BE2C (cell line): ENCODE measurements at regions not wholly inside any gene's neighbourhood (a gene's known extent, or its start where the extent isn't known, plus 50 kb on each side); places are given as distances from the start of the nearest gene placed in this dataset.

ENCODE experiments used
- DNase-seq: peaks from one replicate; pipeline ENCODE4 v3.0.0-alpha.2; 2020
- H3K27me3 ChIP-seq: fragments of 250-450 bp; sonication (Bioruptor Pico); 2 replicates; pipeline ENCODE4 v1.5.1; 2020; ENCODE audit warnings: mild to moderate bottlenecking
- H3K36me3 ChIP-seq: fragments of 250-450 bp; sonication (Bioruptor Pico); 2 replicates; pipeline ENCODE4 v1.5.1; 2020; ENCODE audit warnings: mild to moderate bottlenecking
- H3K4me1 ChIP-seq: fragments of 250-450 bp; sonication (Bioruptor Pico); 2 replicates; pipeline ENCODE4 v1.5.1; 2020
- H3K4me3 ChIP-seq: 2 replicates; pipeline ENCODE4 v1.5.1; 2011; ENCODE audit warnings: low read depth, low read length
- H3K9me3 ChIP-seq: fragments of 250-450 bp; sonication (Bioruptor Pico); 2 replicates; pipeline ENCODE4 v1.5.1; 2020
- TF ChIP-seq, protein P1 (sequence below): IDR thresholded peaks from 2 replicates; pipeline ENCODE4 v1.5.1; 2012; ENCODE audit warnings: mild to moderate bottlenecking, low read depth, low read length

DNA sequence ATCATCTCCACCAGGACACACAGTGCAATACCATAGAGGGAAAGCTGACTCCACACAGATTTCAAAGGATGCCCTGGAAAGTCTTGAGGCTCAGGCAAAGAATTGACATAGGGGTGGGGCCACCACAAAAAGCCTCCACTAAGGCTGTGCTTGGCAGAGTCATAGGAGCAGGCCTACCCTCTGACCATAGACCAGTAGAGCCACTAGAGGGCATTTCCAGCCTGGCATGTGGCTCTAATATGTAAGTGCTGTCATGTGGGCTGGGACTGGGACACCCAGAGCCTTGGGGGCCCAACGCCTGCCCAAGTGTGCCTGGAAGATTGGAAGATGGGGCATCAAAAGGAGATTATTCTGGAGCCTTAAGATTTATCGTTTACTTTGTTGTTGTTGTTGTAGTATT lies 726.0 kb downstream of the DNAH5 start:
- H3K36me3 ChIP-seq = no peaks in the 10 kb centered on the region
- no peak for DNase-seq
- H3K9me3 ChIP-seq = no peaks in the 10 kb centered on the region
- H3K4me3 ChIP-seq = no peak overlapping the region
- no peaks in the 10 kb centered on the region for H3K27me3 ChIP-seq
- no peaks in the 10 kb centered on the region for H3K4me1 ChIP-seq
- TF ChIP-seq, protein P1, sequence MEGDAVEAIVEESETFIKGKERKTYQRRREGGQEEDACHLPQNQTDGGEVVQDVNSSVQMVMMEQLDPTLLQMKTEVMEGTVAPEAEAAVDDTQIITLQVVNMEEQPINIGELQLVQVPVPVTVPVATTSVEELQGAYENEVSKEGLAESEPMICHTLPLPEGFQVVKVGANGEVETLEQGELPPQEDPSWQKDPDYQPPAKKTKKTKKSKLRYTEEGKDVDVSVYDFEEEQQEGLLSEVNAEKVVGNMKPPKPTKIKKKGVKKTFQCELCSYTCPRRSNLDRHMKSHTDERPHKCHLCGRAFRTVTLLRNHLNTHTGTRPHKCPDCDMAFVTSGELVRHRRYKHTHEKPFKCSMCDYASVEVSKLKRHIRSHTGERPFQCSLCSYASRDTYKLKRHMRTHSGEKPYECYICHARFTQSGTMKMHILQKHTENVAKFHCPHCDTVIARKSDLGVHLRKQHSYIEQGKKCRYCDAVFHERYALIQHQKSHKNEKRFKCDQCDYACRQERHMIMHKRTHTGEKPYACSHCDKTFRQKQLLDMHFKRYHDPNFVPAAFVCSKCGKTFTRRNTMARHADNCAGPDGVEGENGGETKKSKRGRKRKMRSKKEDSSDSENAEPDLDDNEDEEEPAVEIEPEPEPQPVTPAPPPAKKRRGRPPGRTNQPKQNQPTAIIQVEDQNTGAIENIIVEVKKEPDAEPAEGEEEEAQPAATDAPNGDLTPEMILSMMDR = 0 out of 2 replicates have a peak, but pooled peaks have one; percentile 9

DNA sequence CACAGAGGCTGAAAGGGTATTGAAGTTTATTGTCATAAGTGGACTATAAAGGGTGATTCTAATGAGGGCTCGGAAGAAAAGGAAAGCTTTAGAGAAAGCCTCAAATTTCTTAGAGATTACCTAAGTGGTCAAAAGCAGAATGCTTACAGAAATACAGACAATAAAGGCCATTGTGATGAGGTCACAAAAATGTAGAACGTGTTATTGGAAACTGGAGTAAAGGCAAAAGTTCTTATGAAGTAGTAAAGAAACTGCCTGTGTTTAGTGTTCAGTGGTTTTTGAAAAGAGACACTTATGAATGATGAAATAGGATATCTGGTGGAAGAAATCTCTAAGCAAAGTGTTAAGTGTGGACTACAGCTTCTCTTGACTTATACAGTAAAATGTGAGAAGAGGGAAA lies 726.9 kb downstream of the DNAH5 start:
- Histone ChIP-seq H3K4me3 (no peak overlapping the region), H3K4me1 (no peaks in the 10 kb centered on the region), H3K9me3 (no peaks in the 10 kb centered on the region), H3K27me3 (no peaks in the 10 kb centered on the region), H3K36me3 (no peaks in the 10 kb centered on the region)
- no peak for DNase-seq
- TF ChIP-seq, protein P1 = no peak

DNA sequence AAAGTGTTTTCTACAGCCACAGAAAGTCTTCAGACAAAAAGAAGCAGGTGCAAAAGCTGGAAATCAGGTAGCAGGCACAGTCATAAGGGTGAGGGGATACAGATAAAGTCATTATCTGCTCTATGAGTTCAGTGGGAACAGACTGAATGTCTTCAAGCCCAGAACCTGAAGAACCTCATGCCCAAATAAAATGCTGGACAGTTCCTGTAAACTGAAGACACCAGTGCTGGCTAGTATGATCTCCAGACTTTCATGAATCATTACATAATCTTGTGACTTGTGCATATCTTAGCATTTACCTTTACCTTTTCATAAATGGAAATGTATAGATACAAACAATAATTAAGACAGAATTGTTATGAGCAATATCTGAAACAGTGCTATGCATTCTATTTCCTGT lies 728.7 kb downstream of the DNAH5 start:
- Histone ChIP-seq H3K9me3 (no peaks in the 10 kb centered on the region), H3K36me3 (no peaks in the 10 kb centered on the region), H3K4me1 (no peaks in the 10 kb centered on the region), H3K27me3 (no peaks in the 10 kb centered on the region), H3K4me3 (no peak overlapping the region)
- no peak for DNase-seq
- TF ChIP-seq, protein P1 = no peak

DNA sequence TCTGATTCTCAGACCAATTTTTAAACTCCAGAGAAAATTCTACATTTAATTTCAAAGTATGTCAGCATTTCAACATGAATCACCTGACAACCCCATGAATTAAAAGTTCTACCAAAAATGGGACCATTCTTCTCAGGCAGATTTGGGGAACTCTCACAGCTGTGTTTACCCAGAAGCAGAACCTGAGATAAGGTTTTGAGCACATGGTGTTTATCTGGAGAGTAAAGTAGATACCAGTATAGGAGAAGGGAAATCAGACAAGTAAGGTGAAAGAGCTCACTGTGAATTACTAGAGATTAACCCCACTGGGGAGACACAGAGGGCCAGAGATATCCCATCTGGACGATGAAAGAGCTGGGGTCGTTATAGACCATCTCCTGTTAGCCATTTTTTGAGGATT lies 729.1 kb downstream of the DNAH5 start:
- no peak overlapping the region for H3K4me3 ChIP-seq
- no peaks in the 10 kb centered on the region for H3K4me1 ChIP-seq
- no peak for DNase-seq
- H3K9me3 ChIP-seq = no peaks in the 10 kb centered on the region
- TF ChIP-seq, protein P1 = no peak
- H3K27me3 ChIP-seq = no peaks in the 10 kb centered on the region
- H3K36me3 ChIP-seq = no peaks in the 10 kb centered on the region

DNA sequence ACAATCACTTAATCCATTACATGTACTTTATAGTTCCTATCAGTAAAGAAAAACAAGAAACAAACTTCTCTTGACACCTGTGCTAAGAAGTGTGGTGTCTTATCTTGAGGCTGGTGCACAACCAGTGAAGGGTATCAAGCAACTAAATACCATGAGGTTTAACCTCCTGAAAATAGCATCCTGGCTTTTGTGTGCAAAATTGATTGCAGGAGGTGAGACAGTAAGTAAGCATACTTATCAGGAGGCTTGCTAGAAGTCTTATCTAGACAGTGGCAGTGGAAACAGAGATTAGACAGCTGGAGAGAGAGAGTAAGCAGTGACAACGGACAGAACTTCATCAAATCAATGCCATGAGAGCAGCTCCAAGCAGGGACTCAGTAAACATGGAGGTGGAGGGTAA lies 730.3 kb downstream of the DNAH5 start:
- H3K27me3 ChIP-seq = no peaks in the 10 kb centered on the region
- H3K9me3 ChIP-seq = no peaks in the 10 kb centered on the region
- no peaks in the 10 kb centered on the region for H3K4me1 ChIP-seq
- H3K36me3 ChIP-seq = no peaks in the 10 kb centered on the region
- no peak for DNase-seq
- H3K4me3 ChIP-seq = no peak overlapping the region
- TF ChIP-seq, protein P1 = no peak

DNA sequence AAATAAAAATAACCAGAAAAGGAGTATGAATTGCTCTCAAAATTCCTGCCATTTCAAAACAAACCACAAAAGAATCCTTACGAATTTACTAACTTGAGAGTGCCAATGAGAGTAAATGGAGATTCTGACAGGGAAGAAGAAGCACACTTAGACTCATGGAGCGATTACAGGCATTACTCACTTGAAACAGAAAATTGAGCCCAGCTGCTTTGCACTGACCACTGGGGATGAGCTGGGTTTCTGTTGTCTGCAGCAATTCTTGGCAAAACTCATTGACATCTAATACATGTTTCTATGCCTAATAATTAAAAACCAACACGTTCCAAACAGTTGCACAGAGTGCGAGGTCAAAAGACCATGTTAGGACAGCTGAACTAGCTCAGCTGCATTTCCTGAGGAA lies 731.6 kb downstream of the DNAH5 start:
- TF ChIP-seq, protein P1 = no peak
- DNase-seq = no peak
- Histone ChIP-seq H3K4me3 (no peak overlapping the region), H3K9me3 (no peaks in the 10 kb centered on the region; the same call in 1 of the 2 replicates), H3K27me3 (no peaks in the 10 kb centered on the region), H3K4me1 (no peaks in the 10 kb centered on the region), H3K36me3 (no peaks in the 10 kb centered on the region)
